Endothelial cell (in vitro differentiated cells): ENCODE measurements at regions not wholly inside any gene's neighbourhood (a gene's known extent, or its start where the extent isn't known, plus 50 kb on each side); places are given as distances from the start of the nearest gene placed in this dataset.

ENCODE experiments used
- DNase-seq: peaks from one replicate; pipeline ENCODE4 v3.0.0; 2021; ENCODE audit warnings: low spot score
- H3K27ac Mint-ChIP-seq: one replicate; pipeline ENCODE4 v1.8.0; 2021; ENCODE audit warnings: mixed read lengths, inconsistent platforms; ENCODE audit not compliant: unreplicated experiment
- H3K27me3 Mint-ChIP-seq: one replicate; pipeline ENCODE4 v1.8.0; 2021; ENCODE audit warnings: mild to moderate bottlenecking, moderate library complexity, mixed read lengths, inconsistent platforms; ENCODE audit not compliant: unreplicated experiment
- H3K36me3 Mint-ChIP-seq: one replicate; pipeline ENCODE4 v1.8.0; 2021; ENCODE audit warnings: mild to moderate bottlenecking, low read depth, mixed read lengths, inconsistent platforms; ENCODE audit not compliant: unreplicated experiment
- H3K4me1 Mint-ChIP-seq: one replicate; pipeline ENCODE4 v1.8.0; 2021; ENCODE audit warnings: mild to moderate bottlenecking, mixed read lengths, inconsistent platforms; ENCODE audit not compliant: unreplicated experiment
- H3K4me3 Mint-ChIP-seq: one replicate; pipeline ENCODE4 v1.8.0; 2021; ENCODE audit warnings: mild to moderate bottlenecking, mixed read lengths, inconsistent platforms; ENCODE audit not compliant: unreplicated experiment
- H3K9me3 Mint-ChIP-seq: one replicate; pipeline ENCODE4 v1.8.0; 2021; ENCODE audit warnings: mixed read lengths, inconsistent platforms; ENCODE audit not compliant: unreplicated experiment
- TF ChIP-seq, protein P1 (sequence below): fragments of 200-600 bp; sonication (generic); IDR thresholded peaks from one replicate; pipeline ENCODE4 v1.5.0; 2021; ENCODE audit warnings: antibody characterized with exemption; ENCODE audit not compliant: unreplicated experiment

- no peak for DNase-seq
- TF ChIP-seq, protein P1, sequence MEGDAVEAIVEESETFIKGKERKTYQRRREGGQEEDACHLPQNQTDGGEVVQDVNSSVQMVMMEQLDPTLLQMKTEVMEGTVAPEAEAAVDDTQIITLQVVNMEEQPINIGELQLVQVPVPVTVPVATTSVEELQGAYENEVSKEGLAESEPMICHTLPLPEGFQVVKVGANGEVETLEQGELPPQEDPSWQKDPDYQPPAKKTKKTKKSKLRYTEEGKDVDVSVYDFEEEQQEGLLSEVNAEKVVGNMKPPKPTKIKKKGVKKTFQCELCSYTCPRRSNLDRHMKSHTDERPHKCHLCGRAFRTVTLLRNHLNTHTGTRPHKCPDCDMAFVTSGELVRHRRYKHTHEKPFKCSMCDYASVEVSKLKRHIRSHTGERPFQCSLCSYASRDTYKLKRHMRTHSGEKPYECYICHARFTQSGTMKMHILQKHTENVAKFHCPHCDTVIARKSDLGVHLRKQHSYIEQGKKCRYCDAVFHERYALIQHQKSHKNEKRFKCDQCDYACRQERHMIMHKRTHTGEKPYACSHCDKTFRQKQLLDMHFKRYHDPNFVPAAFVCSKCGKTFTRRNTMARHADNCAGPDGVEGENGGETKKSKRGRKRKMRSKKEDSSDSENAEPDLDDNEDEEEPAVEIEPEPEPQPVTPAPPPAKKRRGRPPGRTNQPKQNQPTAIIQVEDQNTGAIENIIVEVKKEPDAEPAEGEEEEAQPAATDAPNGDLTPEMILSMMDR: no peak
- Mint-ChIP-seq H3K36me3 (no peaks in the 10 kb centered on the region), H3K27ac (no peak overlapping the region), H3K4me3 (no peak overlapping the region), H3K9me3 (no peaks in the 10 kb centered on the region), H3K4me1 (peaks cover 10% of the 10 kb centered on the region), H3K27me3 (peaks cover 2% of the 10 kb centered on the region)
Measured at GRCh38 chr14:101331141-101331525, 230.2 kb upstream of the DIO3 start.

GRCh38 chr14:101331661-101332169 is 229.6 kb upstream of the DIO3 start:
- peaks cover 2% of the 10 kb centered on the region for H3K27me3 Mint-ChIP-seq
- no peak overlapping the region for H3K4me3 Mint-ChIP-seq
- no peak for DNase-seq
- H3K4me1 Mint-ChIP-seq: peaks cover 10% of the 10 kb centered on the region
- no peaks in the 10 kb centered on the region for H3K36me3 Mint-ChIP-seq
- TF ChIP-seq, protein P1: no peak
- H3K27ac Mint-ChIP-seq: no peak overlapping the region
- no peaks in the 10 kb centered on the region for H3K9me3 Mint-ChIP-seq

DNA sequence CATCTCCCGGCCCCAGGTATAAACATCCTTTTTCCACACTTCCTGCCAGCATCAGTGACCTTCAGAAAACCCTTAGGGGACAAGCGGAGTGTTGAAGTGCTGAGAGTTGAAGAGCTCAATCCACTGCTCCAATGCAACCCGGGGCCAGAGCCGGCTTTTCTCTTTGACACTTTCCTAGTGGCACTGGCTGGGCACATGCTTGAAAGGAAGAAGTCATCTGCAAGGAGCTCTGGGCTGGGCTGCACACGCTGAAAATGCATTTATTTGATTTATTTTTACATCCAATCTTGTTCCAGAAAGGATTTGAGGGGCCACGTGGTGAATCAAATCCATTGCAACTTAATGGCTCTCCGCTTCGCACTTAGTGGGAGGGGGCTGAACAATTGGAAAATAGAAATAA is 229.0 kb upstream of the DIO3 start:
- DNase-seq: no peak
- H3K36me3 Mint-ChIP-seq: no peaks in the 10 kb centered on the region
- H3K4me3 Mint-ChIP-seq: no peak overlapping the region
- TF ChIP-seq, protein P1: no peak
- no peaks in the 10 kb centered on the region for H3K9me3 Mint-ChIP-seq
- no peak overlapping the region for H3K27ac Mint-ChIP-seq
- H3K4me1 Mint-ChIP-seq: peaks cover 10% of the 10 kb centered on the region
- H3K27me3 Mint-ChIP-seq: peaks cover 2% of the 10 kb centered on the region

DNA sequence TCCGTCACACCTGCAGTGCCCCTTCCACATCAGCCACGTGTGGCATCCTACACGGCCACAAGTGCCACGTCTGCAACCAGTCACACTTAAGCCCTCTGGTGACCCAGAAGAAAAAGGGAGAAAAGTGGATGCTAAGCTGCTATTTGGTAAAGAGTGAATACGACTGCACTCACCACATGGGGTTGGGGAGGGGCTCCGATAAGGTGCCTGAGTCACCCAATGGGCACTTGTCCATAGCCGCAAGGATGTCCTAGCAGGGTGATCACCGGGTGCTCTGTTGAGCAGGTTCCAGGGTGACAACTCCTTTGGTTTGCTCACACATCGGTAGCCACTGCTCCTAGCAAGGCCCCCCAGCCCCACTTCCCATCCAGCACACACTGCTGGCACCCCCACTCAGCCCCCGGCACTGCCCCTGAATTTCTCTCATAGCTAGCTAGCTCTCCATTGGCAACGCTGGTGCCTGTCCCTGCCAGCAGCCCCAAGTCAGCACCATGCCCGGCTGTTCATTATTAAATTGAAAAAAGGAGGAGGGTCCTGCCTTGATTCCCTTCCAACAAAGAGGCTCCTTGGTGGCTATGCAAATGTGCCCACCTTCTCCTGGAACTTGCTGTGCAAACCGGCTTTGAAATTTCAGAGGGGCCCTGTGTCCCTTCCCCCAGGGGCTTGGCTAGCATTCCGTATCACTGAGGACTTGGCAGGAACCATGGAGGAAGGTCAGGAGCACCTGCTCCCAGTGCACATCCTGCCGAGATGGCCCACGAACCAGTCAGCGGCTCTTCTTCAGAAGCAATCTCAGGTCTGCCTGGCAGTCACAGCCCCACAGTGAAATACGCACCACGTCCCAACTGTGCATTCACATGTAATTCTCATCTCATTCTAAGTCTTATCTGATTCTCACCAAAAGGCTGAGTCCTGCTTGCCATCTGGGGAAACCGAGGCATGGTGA is 227.7 kb upstream of the DIO3 start:
- DNase-seq: no peak
- Mint-ChIP-seq H3K9me3 (no peaks in the 10 kb centered on the region), H3K36me3 (no peaks in the 10 kb centered on the region), H3K27me3 (peaks cover 4% of the 10 kb centered on the region), H3K27ac (no peak overlapping the region), H3K4me3 (no peak overlapping the region), H3K4me1 (peaks cover 10% of the 10 kb centered on the region)
- TF ChIP-seq, protein P1: no peak

- TF ChIP-seq, protein P1: no peak
- no peaks in the 10 kb centered on the region for H3K9me3 Mint-ChIP-seq
- H3K36me3 Mint-ChIP-seq: no peaks in the 10 kb centered on the region
- peaks cover 8% of the 10 kb centered on the region for H3K4me1 Mint-ChIP-seq
- H3K27me3 Mint-ChIP-seq: peaks cover 5% of the 10 kb centered on the region
- no peak for DNase-seq
- H3K27ac Mint-ChIP-seq: no peak overlapping the region
- H3K4me3 Mint-ChIP-seq: no peak overlapping the region
Measured at GRCh38 chr14:101334656-101335055, 226.6 kb upstream of the DIO3 start.
